ENCODE measurements at regions not wholly inside any gene's neighbourhood (a gene's known extent, or its start where the extent isn't known, plus 50 kb on each side); places are given as distances from the start of the nearest gene placed in this dataset.
A peak's percentile ranks its signal among the peaks of the same experiment; 100 is the strongest.

GRCh38 chr3:10601151-10601856, 95.9 kb upstream of the ATP2B2 start:
- H3K36me3 Mint-ChIP-seq = no peaks in the 10 kb centered on the region
- no peaks in the 10 kb centered on the region for H3K9me3 Mint-ChIP-seq
- peak overlapping the region in 1 of 3 donors; percentile 55 for H3K27ac Mint-ChIP-seq
- peaks cover 11% of the 10 kb centered on the region for H3K27me3 Mint-ChIP-seq
- no peak overlapping the region for H3K4me3 Mint-ChIP-seq
- peaks cover 16 to 20% (median 18%) of the 10 kb centered on the region in 3 donors for H3K4me1 Mint-ChIP-seq

- no peaks in the 10 kb centered on the region for H3K36me3 Mint-ChIP-seq
- no peak overlapping the region for H3K4me3 Mint-ChIP-seq
- H3K27ac Mint-ChIP-seq = peak overlapping the region in 1 of 3 donors; percentile 55
- H3K9me3 Mint-ChIP-seq = no peaks in the 10 kb centered on the region
- peaks cover 13% of the 10 kb centered on the region for H3K27me3 Mint-ChIP-seq
- peaks cover 16 to 20% (median 18%) of the 10 kb centered on the region in 3 donors for H3K4me1 Mint-ChIP-seq
These were observed 96.5 kb upstream of the ATP2B2 start for GRCh38 chr3:10601857-10602230.

GRCh38 chr3:10602271-10602670, 96.9 kb upstream of the ATP2B2 start:
- Mint-ChIP-seq H3K27me3 (peaks cover 13% of the 10 kb centered on the region), H3K27ac (no peak overlapping the region)

GRCh38 chr3:10602769-10603768, 97.7 kb upstream of the ATP2B2 start:
- peaks cover 9% of the 10 kb centered on the region for H3K27me3 Mint-ChIP-seq
- H3K36me3 Mint-ChIP-seq = no peaks in the 10 kb centered on the region
- peaks cover 16 to 20% (median 18%) of the 10 kb centered on the region in 3 donors for H3K4me1 Mint-ChIP-seq
- peak overlapping the region in 2 of 3 donors; percentile 14 to 83 for H3K27ac Mint-ChIP-seq
- H3K4me3 Mint-ChIP-seq = peak overlapping the region in 2 of 4 donors; percentile 73 to 82
- no peaks in the 10 kb centered on the region for H3K9me3 Mint-ChIP-seq

More at GRCh38 chr3:10602271-10602670, 96.9 kb upstream of the ATP2B2 start:
- Mint-ChIP-seq H3K9me3 (no peaks in the 10 kb centered on the region), H3K4me3 (no peak overlapping the region), H3K4me1 (peaks cover 16 to 20% (median 18%) of the 10 kb centered on the region in 3 donors), H3K36me3 (no peaks in the 10 kb centered on the region)

- peaks cover 2 to 5% (median 3%) of the 10 kb centered on the region in 3 donors for H3K4me1 Mint-ChIP-seq
- peaks cover 2 to 22% (median 6%) of the 10 kb centered on the region in 3 donors for H3K9me3 Mint-ChIP-seq
- H3K27me3 Mint-ChIP-seq = peaks cover 19% of the 10 kb centered on the region
- H3K36me3 Mint-ChIP-seq = no peaks in the 10 kb centered on the region
- H3K4me3 Mint-ChIP-seq = no peak overlapping the region
- peak overlapping the region in 1 of 3 donors; percentile 83 for H3K27ac Mint-ChIP-seq
These were observed 103.7 kb upstream of the ATP2B2 start for GRCh38 chr3:10609134-10609533.

GRCh38 chr3:10614168-10614567, 108.8 kb upstream of the ATP2B2 start:
- Mint-ChIP-seq H3K27me3 (peaks cover 22% of the 10 kb centered on the region), H3K9me3 (peaks cover 5 to 24% (median 6%) of the 10 kb centered on the region in 3 donors), H3K4me3 (no peak overlapping the region), H3K4me1 (no peaks in the 10 kb centered on the region), H3K36me3 (no peaks in the 10 kb centered on the region), H3K27ac (no peak overlapping the region)

- no peak overlapping the region for H3K4me3 Mint-ChIP-seq
- peaks cover 24% of the 10 kb centered on the region for H3K27me3 Mint-ChIP-seq
- no peak overlapping the region for H3K27ac Mint-ChIP-seq
- no peaks in the 10 kb centered on the region for H3K36me3 Mint-ChIP-seq
- H3K9me3 Mint-ChIP-seq = peaks cover 5 to 24% (median 6%) of the 10 kb centered on the region in 3 donors
- no peaks in the 10 kb centered on the region for H3K4me1 Mint-ChIP-seq
These were observed 110.3 kb upstream of the ATP2B2 start for GRCh38 chr3:10615715-10616114.

GRCh38 chr3:10616321-10616720, 110.9 kb upstream of the ATP2B2 start:
- H3K36me3 Mint-ChIP-seq = no peaks in the 10 kb centered on the region
- H3K27ac Mint-ChIP-seq = no peak overlapping the region
- peaks cover 5 to 24% (median 6%) of the 10 kb centered on the region in 3 donors for H3K9me3 Mint-ChIP-seq
- no peaks in the 10 kb centered on the region for H3K4me1 Mint-ChIP-seq
- H3K27me3 Mint-ChIP-seq = peaks cover 30% of the 10 kb centered on the region
- no peak overlapping the region for H3K4me3 Mint-ChIP-seq

GRCh38 chr3:10619989-10620832, 114.8 kb upstream of the ATP2B2 start:
- Mint-ChIP-seq H3K4me3 (no peak overlapping the region), H3K27me3 (peaks cover 10% of the 10 kb centered on the region), H3K9me3 (no peaks in the 10 kb centered on the region), H3K36me3 (no peaks in the 10 kb centered on the region), H3K27ac (no peak overlapping the region), H3K4me1 (no peaks in the 10 kb centered on the region)

GRCh38 chr3:10620833-10621082, 115.4 kb upstream of the ATP2B2 start:
- H3K9me3 Mint-ChIP-seq = no peaks in the 10 kb centered on the region

GRCh38 chr3:10623578-10624275, 118.3 kb upstream of the ATP2B2 start:
- no peaks in the 10 kb centered on the region for H3K36me3 Mint-ChIP-seq
- no peak overlapping the region for H3K4me3 Mint-ChIP-seq
- H3K27me3 Mint-ChIP-seq = peaks cover 10% of the 10 kb centered on the region
- peaks cover 0 to 2% (median 0%) of the 10 kb centered on the region in 3 donors for H3K4me1 Mint-ChIP-seq
- H3K9me3 Mint-ChIP-seq = no peaks in the 10 kb centered on the region
- no peak overlapping the region for H3K27ac Mint-ChIP-seq

More at GRCh38 chr3:10620833-10621082, 115.4 kb upstream of the ATP2B2 start:
- Mint-ChIP-seq H3K27ac (no peak overlapping the region), H3K4me1 (no peaks in the 10 kb centered on the region), H3K36me3 (no peaks in the 10 kb centered on the region), H3K4me3 (no peak overlapping the region), H3K27me3 (peaks cover 10% of the 10 kb centered on the region)

GRCh38 chr3:10625323-10625722, 119.9 kb upstream of the ATP2B2 start:
- Mint-ChIP-seq H3K27ac (no peak overlapping the region), H3K4me3 (no peak overlapping the region)

GRCh38 chr3:10627884-10628572, 122.6 kb upstream of the ATP2B2 start:
- H3K4me1 Mint-ChIP-seq = peaks cover 0 to 2% (median 0%) of the 10 kb centered on the region in 3 donors
- no peak overlapping the region for H3K4me3 Mint-ChIP-seq
- H3K36me3 Mint-ChIP-seq = no peaks in the 10 kb centered on the region

More at GRCh38 chr3:10625323-10625722, 119.9 kb upstream of the ATP2B2 start:
- no peaks in the 10 kb centered on the region for H3K36me3 Mint-ChIP-seq
- H3K4me1 Mint-ChIP-seq = peaks cover 0 to 2% (median 0%) of the 10 kb centered on the region in 3 donors
- no peaks in the 10 kb centered on the region for H3K9me3 Mint-ChIP-seq
- H3K27me3 Mint-ChIP-seq = peaks cover 9% of the 10 kb centered on the region

More at GRCh38 chr3:10627884-10628572, 122.6 kb upstream of the ATP2B2 start:
- H3K9me3 Mint-ChIP-seq = no peaks in the 10 kb centered on the region
- no peak overlapping the region for H3K27ac Mint-ChIP-seq
- H3K27me3 Mint-ChIP-seq = peaks cover 5% of the 10 kb centered on the region

All from IgD-negative memory B cell (primary cell).